NT2/D1 (cell line): ENCODE measurements at regions not wholly inside any gene's neighbourhood (a gene's known extent, or its start where the extent isn't known, plus 50 kb on each side); places are given as distances from the start of the nearest gene placed in this dataset.

Experiments used
- SUZ12 ChIP-seq: IDR thresholded peaks from 2 replicates; pipeline ENCODE4 v1.6.1; 2011; ENCODE audit not compliant: insufficient read length, insufficient read depth; ENCODE audit errors: extremely low read depth
- YY1 ChIP-seq: IDR thresholded peaks from 2 replicates; pipeline ENCODE4 v1.6.1; 2011; ENCODE audit not compliant: insufficient read length, insufficient read depth

DNA sequence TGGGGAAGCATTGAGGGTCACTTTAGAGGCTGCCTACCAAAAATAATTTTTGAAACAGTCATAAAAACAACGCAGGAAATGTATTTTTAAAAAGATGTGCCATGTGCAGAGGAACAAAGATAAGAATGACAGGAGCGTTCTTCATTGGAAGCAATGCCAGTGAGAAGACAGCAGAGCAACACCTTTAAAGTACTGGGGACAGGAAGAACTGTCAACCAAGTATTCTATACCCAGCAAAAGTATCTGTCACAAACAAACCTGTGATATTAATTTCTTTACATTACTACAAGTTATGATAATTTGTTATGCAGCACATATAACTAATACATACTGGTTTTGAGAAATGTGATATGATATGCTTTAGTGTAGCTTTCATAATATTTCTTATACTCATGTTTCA lies 675.6 kb downstream of the IRX1 start:
- TF ChIP-seq SUZ12 = no peak
- TF ChIP-seq YY1 = no peak
